Left cardiac atrium (tissue), 4 donors: ENCODE measurements at regions not wholly inside any gene's neighbourhood (a gene's known extent, or its start where the extent isn't known, plus 50 kb on each side); places are given as distances from the start of the nearest gene placed in this dataset.

Source experiments
- ATAC-seq, 2 donors: fragments of 200-7000 bp; cut with Tn5 transposase; one replicate each; pipeline ENCODE4 v1.9.1; 2020; ENCODE audit warnings: mild to moderate bottlenecking in 2 of 2, moderate library complexity in 2 of 2
- DNase-seq: peaks from one replicate; pipeline ENCODE4 v3.0.0-alpha.2; 2020
- intact Hi-C, 2 donors: fragments of 100-400 bp; cut with DNase I; formaldehyde crosslinking; loops; one replicate each; pipeline versions ENCODE4 v1.14.1 to v1.15.1; 2022 to 2023
- donor health status: DM: no; HTN: yes; CAD: no.
- donor health status: DM: no; HTN: yes; CAD: no; lungs with severe emphysema.
- donor health status: DM: yes; HTN: yes; CAD: no.
- donor health status: Dilated cardiomyopathy.

DNA sequence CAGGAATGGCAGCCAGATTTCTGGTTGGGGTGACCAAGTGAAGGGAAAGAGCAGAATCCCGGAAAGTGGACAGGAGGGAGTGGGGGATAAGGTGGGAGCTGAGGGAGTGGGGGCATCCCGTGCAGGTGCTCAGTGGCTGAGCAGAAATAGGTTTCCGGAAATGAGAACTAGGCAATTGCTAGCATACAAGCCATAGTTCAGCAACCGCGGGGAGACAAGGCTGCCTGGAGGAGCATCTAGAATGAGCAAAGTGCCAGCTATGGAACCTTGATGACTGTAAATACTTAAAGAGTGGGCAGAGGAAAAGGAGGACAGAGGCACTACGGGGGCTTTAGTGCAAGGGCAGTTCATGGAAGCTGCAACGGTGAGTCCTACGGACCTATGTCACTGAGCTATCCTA is 220.2 kb downstream of the BCL11A start:
- intact Hi-C loops, result loop anchor here in 1 of 2 donors (10.0 kb wide), 1 partner anchor 222 kb away; the partner anchor contains the start of gene BCL11A
- DNase-seq, result no peak
- no peak for ATAC-seq

DNA sequence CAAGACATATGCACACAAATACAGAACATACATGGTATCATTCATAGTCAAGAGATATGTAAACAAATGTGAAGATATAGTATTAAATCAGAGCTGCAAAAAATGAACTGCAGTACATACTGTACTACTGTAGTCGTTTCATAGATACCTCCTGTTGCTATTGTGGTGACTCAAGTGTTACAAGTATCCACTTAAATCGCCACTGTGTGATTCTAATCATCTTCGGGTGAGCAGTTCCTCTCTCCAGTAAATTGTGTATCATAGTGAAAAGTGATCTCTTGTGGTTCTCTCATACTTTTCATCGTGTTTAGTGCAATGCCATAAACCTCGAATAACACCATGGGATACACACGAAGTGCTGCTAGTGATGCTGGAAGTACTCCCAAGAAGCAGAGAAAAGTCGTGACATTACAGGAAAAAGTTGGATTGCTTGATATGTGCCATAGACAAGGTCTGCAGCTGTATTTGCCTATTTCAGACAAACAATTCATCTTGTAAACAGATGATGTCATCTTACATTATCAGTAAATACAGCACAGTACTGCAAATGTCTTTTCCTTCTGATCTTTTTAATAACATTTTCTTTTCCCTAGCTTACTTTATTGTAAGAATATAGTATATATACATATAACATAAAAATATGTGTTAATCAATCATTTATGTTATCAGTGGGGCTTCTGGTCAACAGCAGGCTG is 222.2 kb downstream of the BCL11A start:
- intact Hi-C loops, result loop anchor here in 1 of 2 donors (10.0 kb wide), 1 partner anchor 224 kb away; the partner anchor contains the start of gene BCL11A
- DNase-seq (no peak), ATAC-seq (no peak)

DNA sequence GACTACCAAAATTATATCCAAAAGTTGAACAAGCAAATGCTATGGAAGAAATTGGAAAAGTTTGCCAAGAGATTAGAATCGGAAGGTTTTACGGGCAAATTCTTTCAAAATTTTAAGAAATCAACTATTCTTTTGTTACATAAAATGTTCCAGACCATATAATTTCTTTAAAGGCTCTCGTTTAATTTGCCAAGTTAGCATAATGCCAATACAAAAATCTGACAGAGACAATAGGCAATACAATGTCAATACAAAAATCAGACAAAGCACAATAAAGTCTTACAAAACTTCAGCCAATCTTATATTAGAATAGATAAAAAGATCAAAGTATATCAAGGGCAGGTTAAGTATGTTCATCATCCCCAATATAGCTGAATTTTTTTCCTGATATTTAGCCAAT is 224.2 kb downstream of the BCL11A start:
- intact Hi-C loops, result no loop called here
- DNase-seq, result no peak
- no peak for ATAC-seq

DNA sequence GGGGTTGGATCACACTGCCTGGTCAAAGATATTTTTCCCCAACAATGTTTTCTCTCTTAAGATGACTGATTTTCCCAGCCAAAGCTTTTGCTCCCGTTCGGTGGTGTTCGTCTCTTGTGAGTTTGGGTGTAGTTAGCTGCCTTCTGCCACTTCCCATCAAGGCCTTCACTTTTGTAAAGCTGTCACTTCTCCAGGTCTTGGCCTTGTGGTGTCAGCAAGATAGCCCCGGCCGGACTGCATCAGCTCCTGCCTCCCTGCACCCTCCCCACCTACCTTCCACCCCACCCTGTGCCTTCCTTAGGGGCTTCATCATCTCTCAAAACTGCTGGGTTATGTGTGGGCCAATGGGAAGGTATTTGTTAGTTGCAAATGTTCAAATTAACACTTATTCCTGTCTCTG is 228.9 kb downstream of the BCL11A start:
- no peak for ATAC-seq
- no peak for DNase-seq
- intact Hi-C loops, result no loop called here

GRCh38 chr2:60321816-60322215 is 231.6 kb downstream of the BCL11A start:
- DNase-seq, result no peak
- ATAC-seq, result no peak
- intact Hi-C loops, result no loop called here

- ATAC-seq (no peak), DNase-seq (no peak)
- intact Hi-C loops, result no loop called here
Measured at GRCh38 chr2:60320724-60321123, 232.7 kb downstream of the BCL11A start.

DNA sequence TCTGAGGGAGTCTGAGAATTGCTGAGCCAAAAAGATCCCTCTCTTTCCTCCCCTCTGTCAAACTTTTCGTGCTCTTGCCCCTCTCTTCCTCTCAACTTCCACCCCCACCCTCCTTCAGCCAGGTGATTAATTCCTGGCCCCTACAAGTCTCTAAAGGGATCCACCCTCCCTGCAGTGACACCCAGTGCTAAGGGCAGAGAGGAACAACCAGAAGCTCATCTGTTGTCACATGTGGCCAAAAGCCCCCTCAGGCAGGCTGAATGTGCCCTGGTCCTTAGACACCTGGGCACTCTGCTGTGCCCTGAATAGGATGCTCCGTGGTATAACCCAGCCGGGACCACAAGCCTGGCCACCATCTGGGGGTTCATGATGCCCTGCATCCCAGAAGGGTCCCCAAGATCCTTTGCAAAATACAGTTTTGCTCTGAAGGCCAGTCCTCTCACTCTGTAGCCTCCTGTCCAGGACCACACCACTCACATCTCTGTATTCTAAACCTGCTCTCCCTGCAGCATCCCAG is 234.4 kb downstream of the BCL11A start:
- intact Hi-C loops, result loop anchor here in 1 of 2 donors (5.0 kb wide), 1 partner anchor 1017 kb away; no protein-coding TSS in a partner anchor
- ATAC-seq, result no peak
- DNase-seq, result no peak

DNA sequence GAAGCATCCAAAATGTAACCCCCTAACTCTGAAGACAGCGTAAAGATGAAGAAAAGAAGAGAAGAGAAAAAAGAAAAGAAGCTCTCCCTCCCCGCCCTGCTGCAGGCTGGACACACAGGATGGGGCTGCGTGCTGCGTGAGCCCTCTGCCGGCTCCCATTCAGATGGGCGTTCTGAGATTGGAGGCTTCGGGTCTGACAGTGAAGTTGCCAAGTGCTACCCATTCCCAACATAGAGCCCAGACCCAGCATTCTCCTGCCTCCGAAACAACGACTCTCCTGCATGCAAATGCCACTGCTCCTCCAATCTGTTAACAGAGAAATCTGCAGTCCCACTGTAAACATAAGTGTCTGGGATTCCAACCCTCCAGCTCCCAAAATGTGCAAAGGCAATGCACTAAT is 234.9 kb downstream of the BCL11A start:
- DNase-seq (no peak), ATAC-seq (peak; percentile 64 to 66)
- intact Hi-C loops, result loop anchor here in 1 of 2 donors (5.0 kb wide), 1 partner anchor 1016 kb away; no protein-coding TSS in a partner anchor

GRCh38 chr2:60317844-60318243 is 235.6 kb downstream of the BCL11A start:
- no peak for DNase-seq
- ATAC-seq, result peak; percentile 39 to 75
- intact Hi-C loops, result loop anchor here in 1 of 2 donors (5.0 kb wide), 1 partner anchor 1016 kb away; no protein-coding TSS in a partner anchor

DNA sequence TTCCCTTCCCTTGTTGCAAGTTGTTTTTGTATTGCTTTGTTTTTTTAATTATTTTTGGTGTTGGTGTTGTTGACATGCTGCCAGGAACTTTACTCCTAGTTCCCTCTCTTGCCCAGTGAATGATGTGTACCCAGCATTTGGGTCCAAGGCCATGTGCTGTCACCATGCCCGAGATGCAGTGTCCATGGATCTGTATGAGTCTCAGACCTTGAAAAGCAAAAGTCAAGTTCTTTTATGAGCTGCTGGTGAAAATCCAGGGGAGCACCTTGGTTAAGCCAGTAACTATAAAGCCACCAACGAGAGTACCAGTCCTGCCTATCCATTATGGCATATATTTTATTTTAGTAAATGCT is 236.4 kb downstream of the BCL11A start:
- DNase-seq (no peak), ATAC-seq (no peak)
- intact Hi-C loops, result loop anchor here in 1 of 2 donors (5.0 kb wide), 1 partner anchor 1015 kb away; no protein-coding TSS in a partner anchor

DNA sequence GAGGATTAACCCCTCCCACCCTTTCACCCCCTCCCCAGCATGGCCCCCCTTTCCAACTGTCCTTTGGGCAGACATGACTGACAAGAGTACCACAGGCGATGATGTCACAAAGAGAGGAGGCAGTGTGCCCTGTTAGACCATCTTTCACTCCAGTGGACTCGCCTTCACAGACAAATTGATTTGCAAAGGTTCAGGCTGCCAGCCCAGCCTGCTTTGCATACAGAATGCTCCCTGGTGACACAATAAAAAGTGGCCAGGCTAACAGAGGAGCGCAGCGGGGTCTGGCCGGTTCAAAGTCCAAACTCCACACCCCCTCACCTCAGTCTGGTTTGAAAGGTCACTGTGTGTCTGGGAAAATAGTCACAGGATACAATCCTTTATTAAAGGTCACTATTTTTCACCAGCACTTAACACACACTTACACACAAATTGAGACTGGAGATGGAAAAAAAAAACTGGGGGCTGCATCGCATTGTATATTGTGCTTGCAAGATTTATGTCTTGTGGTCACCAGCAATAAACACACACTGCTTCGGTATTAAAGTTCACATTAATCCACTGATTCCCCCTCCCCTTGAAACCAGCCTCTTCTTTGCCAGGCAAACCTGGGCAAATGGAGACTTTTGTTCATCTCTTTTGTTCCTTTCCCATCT is 236.9 kb downstream of the BCL11A start:
- ATAC-seq (no peak), DNase-seq (no peak)
- intact Hi-C loops, result loop anchor here in 1 of 2 donors (5.0 kb wide), 1 partner anchor 1014 kb away; no protein-coding TSS in a partner anchor

- DNase-seq (no peak), ATAC-seq (no peak)
- intact Hi-C loops, result no loop called here
Measured at GRCh38 chr2:60313470-60314172, 239.8 kb downstream of the BCL11A start.

DNA sequence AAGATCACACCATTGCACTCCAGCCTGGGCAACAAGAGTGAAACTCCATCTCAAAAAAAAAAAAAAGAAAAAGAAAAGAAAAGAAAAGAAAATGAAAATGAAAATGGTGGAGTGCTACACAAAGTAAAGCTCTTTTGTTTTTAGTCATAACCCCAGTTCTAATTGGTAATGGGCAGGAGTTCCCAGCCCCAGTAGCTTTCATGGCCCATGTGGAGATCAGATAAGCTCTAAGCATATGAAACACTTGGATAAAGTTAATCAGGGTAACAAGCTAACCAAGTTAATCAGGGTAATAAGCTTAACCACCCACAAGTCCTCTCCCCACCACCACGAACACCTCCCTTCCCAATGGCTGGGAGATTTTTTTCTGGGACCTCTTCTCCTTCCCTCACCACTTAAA is 240.8 kb downstream of the BCL11A start:
- intact Hi-C loops, result no loop called here
- DNase-seq (no peak), ATAC-seq (no peak)

DNA sequence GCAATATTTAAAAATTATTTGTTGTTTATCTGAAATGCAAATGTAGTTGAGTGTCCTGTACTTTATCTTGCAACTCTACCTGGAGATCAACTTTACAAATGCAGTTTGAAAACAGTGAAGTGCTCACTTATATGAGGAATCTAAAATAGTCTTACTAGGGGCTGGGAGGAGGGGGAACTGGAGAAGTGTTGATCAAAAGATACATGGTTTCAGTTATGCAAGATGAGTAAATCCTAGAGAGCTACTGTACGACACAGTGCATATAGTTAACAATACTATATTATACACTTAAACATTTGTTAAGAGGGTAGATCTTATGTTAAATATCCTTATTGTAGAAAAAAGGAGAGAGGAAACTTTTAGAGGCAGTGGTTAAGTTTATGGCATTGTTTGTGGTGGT is 241.9 kb downstream of the BCL11A start:
- DNase-seq (no peak), ATAC-seq (no peak)
- intact Hi-C loops, result no loop called here

- ATAC-seq, result no peak
- DNase-seq, result no peak
- intact Hi-C loops, result no loop called here
Measured at GRCh38 chr2:60309941-60310660, 243.4 kb downstream of the BCL11A start.

- DNase-seq (no peak), ATAC-seq (no peak)
- intact Hi-C loops, result no loop called here
Measured at GRCh38 chr2:60309336-60309735, 244.1 kb downstream of the BCL11A start.

DNA sequence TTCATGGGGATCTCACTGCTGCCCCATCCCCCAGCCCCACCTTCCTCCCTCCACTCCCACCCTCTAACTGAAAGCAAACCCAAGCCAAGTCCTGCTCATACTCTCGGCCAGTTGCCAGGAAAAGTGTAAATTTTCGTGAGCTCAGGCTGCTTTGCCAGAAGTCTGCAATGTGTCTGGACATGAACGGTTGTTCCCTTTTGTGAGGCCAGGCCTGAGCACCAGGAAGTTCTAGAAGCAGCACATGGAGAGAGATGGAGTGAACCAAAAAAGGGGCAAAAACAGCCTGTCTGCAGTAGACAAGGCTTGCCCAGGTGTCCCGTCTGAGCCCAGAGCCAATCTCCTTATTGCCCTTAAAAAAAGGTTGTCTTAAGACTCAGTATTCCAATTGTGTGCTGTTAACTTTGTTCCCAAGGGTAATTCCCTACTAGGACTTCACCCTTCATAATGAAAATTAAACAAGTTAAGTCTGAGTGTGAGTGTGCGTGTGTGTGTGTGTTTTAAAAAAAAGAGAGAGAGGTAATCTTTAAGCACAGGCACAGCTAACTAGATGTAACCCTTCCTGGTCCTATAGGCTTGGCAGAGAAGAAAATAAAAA is 247.1 kb downstream of the BCL11A start:
- DNase-seq (no peak), ATAC-seq (no peak)
- intact Hi-C loops, result no loop called here

- ATAC-seq (no peak), DNase-seq (no peak)
- intact Hi-C loops, result no loop called here
Measured at GRCh38 chr2:60303680-60304079, 249.8 kb downstream of the BCL11A start.
